ENCODE measurements at regions not wholly inside any gene's neighbourhood (a gene's known extent, or its start where the extent isn't known, plus 50 kb on each side); places are given as distances from the start of the nearest gene placed in this dataset.

DNA sequence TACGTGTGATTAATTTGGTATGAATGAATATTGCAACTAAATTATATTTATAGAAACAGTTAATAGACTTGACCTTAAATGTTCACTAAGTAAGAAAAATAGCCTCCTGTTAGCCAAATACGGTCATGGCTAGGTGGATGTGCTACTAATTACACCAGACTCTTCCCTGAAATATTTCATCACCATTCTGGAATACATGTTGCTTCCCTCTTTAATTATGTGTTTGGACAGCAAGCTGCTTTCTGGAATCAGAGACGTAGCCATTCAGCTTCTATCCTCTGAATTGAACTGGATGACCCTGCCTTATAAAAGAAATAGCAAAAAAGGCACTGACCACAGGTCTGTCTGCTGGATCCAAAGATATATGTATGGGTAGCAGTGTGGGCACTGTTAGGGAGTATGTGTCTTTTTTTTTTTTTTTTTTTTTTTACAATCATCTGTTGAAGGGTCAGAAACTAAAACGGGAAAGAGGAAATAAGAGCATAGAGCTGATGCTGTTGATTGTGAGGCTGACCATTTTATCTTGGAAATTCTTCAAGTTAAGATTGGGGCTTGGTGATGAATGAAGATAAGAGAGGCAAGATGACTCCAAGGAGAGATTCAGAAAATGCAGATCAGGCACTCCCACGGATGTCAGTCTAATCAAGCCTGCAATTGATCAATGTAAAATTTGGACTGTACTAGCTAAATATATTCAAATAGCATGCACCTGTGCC lies 283.2 kb upstream of the HSF2 start:
- WGBS (ENCODE audit: insufficient coverage), result 49% methylated on average over 4 of the region's 5 CpGs

GRCh38 chr6:122116835-122117627 lies 282.4 kb upstream of the HSF2 start:
- no peak overlapping the region for H3K4me3 ChIP-seq (ENCODE audit: low read length)
- WGBS (ENCODE audit: insufficient coverage), result 57% methylated on average over 1 of the region's 2 CpGs

More for the DNA sequence above, 283.2 kb upstream of the HSF2 start:
- Histone ChIP-seq H3K27ac (ENCODE audit: low read length) (no peak overlapping the region), H3K4me3 (ENCODE audit: low read length) (no peak overlapping the region), H3K4me1 (ENCODE audit: control insufficient read depth, insufficient read depth, low read length) (no peaks in the 10 kb centered on the region), H3K36me3 (ENCODE audit: control insufficient read depth, insufficient read depth, low read length) (no peaks in the 10 kb centered on the region), H3K9me3 (ENCODE audit: control insufficient read depth, insufficient read depth, low read length) (no peaks in the 10 kb centered on the region), H3K27me3 (ENCODE audit: control insufficient read depth, insufficient read depth, low read length) (no peaks in the 10 kb centered on the region)
- H3K4me1 Mint-ChIP-seq, result no peaks in the 10 kb centered on the region
- intact Hi-C loops (cut with micrococcal nuclease), result no loop called here
- DNase-seq (no peak), ATAC-seq (no peak)
- H3K27me3 Mint-ChIP-seq (ENCODE audit: low read depth in 2 of 2), result no peaks in the 10 kb centered on the region
- H3K27ac Mint-ChIP-seq, result no peak overlapping the region
- no peaks in the 10 kb centered on the region for H3K36me3 Mint-ChIP-seq
- peaks cover 11 to 17% of the 10 kb centered on the region in 2 donors for H3K9me3 Mint-ChIP-seq
- no peak overlapping the region for H3K4me3 Mint-ChIP-seq
- TF ChIP-seq, protein P1, sequence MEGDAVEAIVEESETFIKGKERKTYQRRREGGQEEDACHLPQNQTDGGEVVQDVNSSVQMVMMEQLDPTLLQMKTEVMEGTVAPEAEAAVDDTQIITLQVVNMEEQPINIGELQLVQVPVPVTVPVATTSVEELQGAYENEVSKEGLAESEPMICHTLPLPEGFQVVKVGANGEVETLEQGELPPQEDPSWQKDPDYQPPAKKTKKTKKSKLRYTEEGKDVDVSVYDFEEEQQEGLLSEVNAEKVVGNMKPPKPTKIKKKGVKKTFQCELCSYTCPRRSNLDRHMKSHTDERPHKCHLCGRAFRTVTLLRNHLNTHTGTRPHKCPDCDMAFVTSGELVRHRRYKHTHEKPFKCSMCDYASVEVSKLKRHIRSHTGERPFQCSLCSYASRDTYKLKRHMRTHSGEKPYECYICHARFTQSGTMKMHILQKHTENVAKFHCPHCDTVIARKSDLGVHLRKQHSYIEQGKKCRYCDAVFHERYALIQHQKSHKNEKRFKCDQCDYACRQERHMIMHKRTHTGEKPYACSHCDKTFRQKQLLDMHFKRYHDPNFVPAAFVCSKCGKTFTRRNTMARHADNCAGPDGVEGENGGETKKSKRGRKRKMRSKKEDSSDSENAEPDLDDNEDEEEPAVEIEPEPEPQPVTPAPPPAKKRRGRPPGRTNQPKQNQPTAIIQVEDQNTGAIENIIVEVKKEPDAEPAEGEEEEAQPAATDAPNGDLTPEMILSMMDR (IDR thresholded peaks at IDR 0.05), result no peak

GRCh38 chr6:122118945-122119506 lies 280.4 kb upstream of the HSF2 start:
- H3K4me3 ChIP-seq (ENCODE audit: low read length), result no peak overlapping the region
- no peaks in the 10 kb centered on the region for H3K36me3 Mint-ChIP-seq
- no peak overlapping the region for H3K4me3 Mint-ChIP-seq
- no peaks in the 10 kb centered on the region for H3K27me3 Mint-ChIP-seq (ENCODE audit: low read depth in 2 of 2)
- no peaks in the 10 kb centered on the region for H3K4me1 ChIP-seq (ENCODE audit: control insufficient read depth, insufficient read depth, low read length)
- no peaks in the 10 kb centered on the region for H3K9me3 ChIP-seq (ENCODE audit: control insufficient read depth, insufficient read depth, low read length)
- H3K36me3 ChIP-seq (ENCODE audit: control insufficient read depth, insufficient read depth, low read length), result no peaks in the 10 kb centered on the region
- WGBS (ENCODE audit: insufficient coverage), result no CpG with 5 or more reads among the region's 1 CpG
- no peak overlapping the region for H3K27ac Mint-ChIP-seq
- ATAC-seq (no peak), DNase-seq (no peak)
- H3K4me1 Mint-ChIP-seq, result no peaks in the 10 kb centered on the region
- TF ChIP-seq, protein P1 (IDR thresholded peaks at IDR 0.05), result no peak
- intact Hi-C loops (cut with micrococcal nuclease), result no loop called here
- H3K27ac ChIP-seq (ENCODE audit: low read length), result no peak overlapping the region
- no peaks in the 10 kb centered on the region for H3K27me3 ChIP-seq (ENCODE audit: control insufficient read depth, insufficient read depth, low read length)
- peaks cover 8 to 11% of the 10 kb centered on the region in 2 donors for H3K9me3 Mint-ChIP-seq

More at GRCh38 chr6:122116835-122117627, 282.4 kb upstream of the HSF2 start:
- no peak overlapping the region for H3K4me3 Mint-ChIP-seq
- H3K9me3 ChIP-seq (ENCODE audit: control insufficient read depth, insufficient read depth, low read length), result no peaks in the 10 kb centered on the region
- H3K36me3 ChIP-seq (ENCODE audit: control insufficient read depth, insufficient read depth, low read length), result no peaks in the 10 kb centered on the region
- no peak overlapping the region for H3K27ac ChIP-seq (ENCODE audit: low read length)
- ATAC-seq, result no peak
- H3K27me3 Mint-ChIP-seq (ENCODE audit: low read depth in 2 of 2), result no peaks in the 10 kb centered on the region
- no peaks in the 10 kb centered on the region for H3K4me1 Mint-ChIP-seq
- TF ChIP-seq, protein P1 (IDR thresholded peaks at IDR 0.05), result no peak
- intact Hi-C loops (cut with micrococcal nuclease), result no loop called here
- H3K27me3 ChIP-seq (ENCODE audit: control insufficient read depth, insufficient read depth, low read length), result no peaks in the 10 kb centered on the region
- H3K36me3 Mint-ChIP-seq, result no peaks in the 10 kb centered on the region
- H3K9me3 Mint-ChIP-seq, result peaks cover 10 to 15% of the 10 kb centered on the region in 2 donors
- no peaks in the 10 kb centered on the region for H3K4me1 ChIP-seq (ENCODE audit: control insufficient read depth, insufficient read depth, low read length)
- no peak for DNase-seq
- H3K27ac Mint-ChIP-seq, result no peak overlapping the region
